GM19463 (cell line): ENCODE measurements at regions not wholly inside any gene's neighbourhood (a gene's known extent, or its start where the extent isn't known, plus 50 kb on each side); places are given as distances from the start of the nearest gene placed in this dataset.

Source experiments
- ATAC-seq: cut with Tn5 transposase; IDR thresholded peaks from one replicate; pipeline ENCODE4 v1.9.1; 2021; ENCODE audit warnings: mild to moderate bottlenecking, moderate library complexity; ENCODE audit not compliant: unreplicated experiment

- ATAC-seq: no peak
Measured at GRCh38 chr9:126235336-126236243, 91.0 kb upstream of the MVB12B start.

DNA sequence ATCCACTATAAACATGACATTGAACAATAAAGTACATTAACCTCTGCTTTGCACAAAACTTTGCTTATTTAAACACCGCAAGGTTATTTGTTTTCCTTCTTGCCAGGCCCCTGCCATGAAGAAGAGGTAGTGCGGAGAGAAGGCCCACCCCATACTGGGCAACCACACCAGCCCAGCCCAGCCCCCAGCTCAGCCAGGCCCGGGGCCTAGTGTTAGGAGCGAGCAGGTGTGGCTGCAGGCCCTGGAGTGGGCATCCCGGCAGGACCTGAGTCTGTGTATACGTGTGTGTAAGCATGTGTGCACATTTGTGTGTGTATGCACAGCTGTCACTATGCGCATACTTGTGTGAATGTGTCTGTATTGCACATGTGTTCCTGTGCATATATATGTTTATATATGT is 90.4 kb upstream of the MVB12B start:
- no peak for ATAC-seq

DNA sequence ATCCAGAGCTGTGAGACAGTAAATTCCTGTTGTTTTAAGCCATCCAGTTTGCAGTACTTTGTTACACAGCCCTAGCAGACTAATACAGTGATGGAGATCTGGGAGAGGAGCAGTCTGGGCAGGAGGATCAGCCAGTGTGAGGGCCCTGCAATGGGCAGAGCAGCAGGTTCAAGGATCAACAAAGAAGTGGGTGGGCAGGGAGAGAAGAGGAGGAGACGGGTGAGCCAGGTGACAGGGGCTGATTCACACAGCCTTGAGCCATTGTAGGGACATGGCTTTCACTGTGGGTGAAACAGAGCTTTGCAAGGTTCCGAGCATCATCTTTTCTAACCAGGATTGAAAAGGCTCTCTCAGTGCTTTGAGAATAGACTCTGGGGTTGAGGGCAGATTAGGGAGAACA is 88.2 kb upstream of the MVB12B start:
- ATAC-seq: no peak

GRCh38 chr9:126239515-126239914 is 87.1 kb upstream of the MVB12B start:
- ATAC-seq: no peak

DNA sequence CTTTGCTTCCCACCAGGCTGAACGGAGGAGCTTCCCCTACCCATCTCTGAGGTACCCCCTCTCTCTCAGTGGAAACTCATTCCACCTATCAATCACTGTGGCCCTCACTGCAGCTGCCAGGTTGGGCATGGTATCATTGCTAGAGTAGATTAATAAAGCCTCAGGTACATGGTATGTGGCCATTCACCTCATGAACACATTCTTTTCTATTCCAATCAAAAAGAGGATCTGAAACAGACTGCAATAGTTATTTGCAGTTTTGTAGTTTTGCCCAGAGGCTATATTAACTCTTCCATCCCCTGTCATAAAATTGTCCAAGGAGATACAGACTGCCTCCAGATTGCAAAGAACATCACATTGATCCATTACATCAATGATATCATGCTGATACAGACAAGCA is 85.8 kb upstream of the MVB12B start:
- no peak for ATAC-seq

DNA sequence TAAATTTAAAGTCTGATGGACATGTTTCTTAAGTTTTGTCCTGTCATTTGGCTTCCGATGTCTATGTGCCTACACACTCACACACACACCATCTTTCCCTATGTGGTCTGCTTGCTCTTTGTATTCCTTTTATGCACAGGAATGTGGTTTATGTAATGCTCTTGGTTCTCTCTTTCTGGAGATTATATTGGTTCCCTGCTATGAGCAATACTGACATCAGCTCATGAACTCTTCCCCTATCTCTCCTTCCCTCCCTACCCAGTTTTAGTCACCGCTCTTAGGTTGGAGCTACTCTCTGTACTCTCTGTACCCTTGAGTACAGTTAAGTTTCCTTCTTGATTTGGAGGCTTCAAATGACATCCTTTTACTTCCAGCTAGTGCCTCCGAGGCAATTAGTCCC is 77.9 kb upstream of the MVB12B start:
- ATAC-seq: no peak

- ATAC-seq: no peak
Measured at GRCh38 chr9:126261584-126262356, 64.9 kb upstream of the MVB12B start.

- no peak for ATAC-seq
Measured at GRCh38 chr9:126262738-126263137, 63.9 kb upstream of the MVB12B start.

GRCh38 chr9:126270556-126270955 is 56.1 kb upstream of the MVB12B start:
- ATAC-seq: no peak

DNA sequence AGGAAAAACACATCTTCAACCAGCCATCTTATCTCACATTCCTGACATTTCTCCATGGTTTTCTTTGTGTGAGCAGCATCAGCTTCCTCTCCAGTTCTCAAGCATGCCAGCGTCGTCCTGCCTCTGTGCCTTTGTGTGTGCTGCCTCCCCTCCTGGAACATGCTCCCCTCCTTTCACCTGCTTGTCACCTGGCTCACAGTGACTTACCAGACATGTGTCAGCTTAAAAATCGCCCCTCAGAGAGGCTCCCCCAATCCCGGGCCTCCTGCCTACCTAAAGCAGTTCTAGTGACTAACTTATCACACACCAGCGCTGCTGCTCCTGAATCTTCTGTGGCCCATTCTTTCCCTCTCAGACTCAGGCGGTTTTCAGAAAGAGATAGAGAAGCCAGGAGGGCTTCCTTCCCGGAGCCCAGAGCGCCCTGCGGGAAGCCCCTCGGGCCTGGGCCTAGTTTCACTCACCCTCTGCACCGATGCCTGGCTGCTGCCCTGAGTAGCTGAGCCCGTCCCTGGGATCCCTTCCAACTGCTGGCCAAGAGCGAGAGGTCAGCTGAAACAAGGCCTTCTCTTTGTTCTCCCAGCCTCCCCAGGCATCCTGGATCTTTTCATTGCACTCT is 51.1 kb upstream of the MVB12B start:
- no peak for ATAC-seq

- no peak for ATAC-seq
Measured at GRCh38 chr9:126276056-126276728, 50.4 kb upstream of the MVB12B start.
